HEK293T (cell line): ENCODE measurements at regions not wholly inside any gene's neighbourhood (a gene's known extent, or its start where the extent isn't known, plus 50 kb on each side); places are given as distances from the start of the nearest gene placed in this dataset.

ENCODE experiments used
- CTCF ChIA-PET: fragments of 350-600 bp; formaldehyde crosslinking; extraction: SDS; loops from one replicate; lab custom pipeline; 2021; ENCODE audit warnings: antibody characterized with exemption, inconsistent platforms; lab: Yijun Ruan, JAX
- POLR2A ChIA-PET: fragments of 350-600 bp; formaldehyde crosslinking; extraction: SDS; loops from one replicate; lab custom pipeline; 2020; ENCODE audit warnings: antibody characterized with exemption, inconsistent platforms; lab: Yijun Ruan, JAX
- DNase-seq: peaks from one replicate; pipeline ENCODE4 v3.0.0; 2012; ENCODE audit warnings: mixed read lengths; ENCODE audit errors: extremely low spot score
- ARNT ChIP-seq: fragments of 450-650 bp; IDR thresholded peaks from 2 replicates; pipeline ENCODE4 v1.6.1; 2017; ENCODE audit warnings: mild to moderate bottlenecking
- BHLHE40 ChIP-seq: fragments of 450-650 bp; IDR thresholded peaks from 2 replicates; pipeline ENCODE4 v1.6.1; 2016; ENCODE audit warnings: mild to moderate bottlenecking, moderate library complexity, borderline replicate concordance
- CTBP1 ChIP-seq: fragments of 450-650 bp; IDR thresholded peaks from 2 replicates; pipeline ENCODE4 v1.6.1; 2016; ENCODE audit warnings: borderline replicate concordance
- ELF4 ChIP-seq: fragments of 450-650 bp; IDR thresholded peaks from 2 replicates; pipeline ENCODE4 v1.6.1; 2017; ENCODE audit warnings: antibody characterized with exemption
- FOXA1 ChIP-seq: fragments of 450-650 bp; IDR thresholded peaks from 2 replicates; pipeline ENCODE4 v1.6.1; 2016; ENCODE audit warnings: mild to moderate bottlenecking
- FOXK2 ChIP-seq: fragments of 450-650 bp; IDR thresholded peaks from 2 replicates; pipeline ENCODE4 v1.6.1; 2016; ENCODE audit warnings: mild to moderate bottlenecking
- FOXM1 ChIP-seq: fragments of 450-650 bp; IDR thresholded peaks from 2 replicates; pipeline ENCODE4 v1.6.1; 2017; ENCODE audit warnings: mild to moderate bottlenecking, borderline replicate concordance
- HDGF ChIP-seq: fragments of 450-650 bp; IDR thresholded peaks from 2 replicates; pipeline ENCODE4 v1.6.1; 2017; ENCODE audit warnings: antibody characterized with exemption, borderline replicate concordance
- L3MBTL2 ChIP-seq: fragments of 450-650 bp; conservative IDR thresholded peaks from 2 replicates; pipeline ENCODE4 v1.6.1; 2016; ENCODE audit warnings: mild to moderate bottlenecking
- LEF1 ChIP-seq: fragments of 450-650 bp; IDR thresholded peaks from 2 replicates; pipeline ENCODE4 v1.6.1; 2017; ENCODE audit warnings: mild to moderate bottlenecking, borderline replicate concordance
- NFRKB ChIP-seq: fragments of 450-650 bp; IDR thresholded peaks from 2 replicates; pipeline ENCODE4 v1.6.1; 2016; ENCODE audit warnings: mild to moderate bottlenecking, moderate library complexity
- SP1 ChIP-seq: fragments of 450-650 bp; IDR thresholded peaks from 2 replicates; pipeline ENCODE4 v1.6.1; 2017
- SUZ12 ChIP-seq: fragments of 450-650 bp; IDR thresholded peaks from 2 replicates; pipeline ENCODE4 v1.6.1; 2016; ENCODE audit warnings: mild to moderate bottlenecking
- TARDBP ChIP-seq: fragments of 450-650 bp; IDR thresholded peaks from 2 replicates; pipeline ENCODE4 v1.6.1; 2016
- ZNF384 ChIP-seq: fragments of 450-650 bp; IDR thresholded peaks from 2 replicates; pipeline ENCODE4 v1.6.1; 2016
- TF ChIP-seq, protein P1 (sequence below): fragments of 450-650 bp; IDR thresholded peaks from 2 replicates; pipeline ENCODE4 v1.6.1; 2016

DNA sequence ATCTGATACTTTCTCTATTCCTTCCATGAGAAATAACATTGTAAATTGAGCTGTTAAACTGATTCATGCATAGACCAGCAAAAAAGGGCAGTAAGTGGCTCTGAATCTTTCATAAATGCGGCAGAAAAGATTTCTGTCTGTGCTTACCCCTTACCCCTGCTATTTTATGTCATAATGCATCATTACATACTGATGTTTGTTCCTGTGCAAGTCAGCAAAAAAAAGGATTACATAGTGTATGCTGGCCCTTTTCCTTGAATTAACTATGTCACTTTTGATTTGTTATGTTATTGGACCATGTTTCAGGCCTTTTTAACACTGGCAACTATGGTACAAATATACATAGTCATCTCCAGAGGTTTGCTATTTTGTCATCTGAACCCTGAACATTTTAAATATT, 2159.7 kb downstream of the PCDH7 start:
- TF ChIP-seq SUZ12 (no peak), BHLHE40 (no peak), ELF4 (no peak), L3MBTL2 (no peak), FOXA1 (no peak), HDGF (no peak), FOXK2 (no peak), ARNT (no peak), SP1 (no peak), LEF1 (no peak), NFRKB (no peak), ZNF384 (no peak)
- TF ChIP-seq, protein P1, sequence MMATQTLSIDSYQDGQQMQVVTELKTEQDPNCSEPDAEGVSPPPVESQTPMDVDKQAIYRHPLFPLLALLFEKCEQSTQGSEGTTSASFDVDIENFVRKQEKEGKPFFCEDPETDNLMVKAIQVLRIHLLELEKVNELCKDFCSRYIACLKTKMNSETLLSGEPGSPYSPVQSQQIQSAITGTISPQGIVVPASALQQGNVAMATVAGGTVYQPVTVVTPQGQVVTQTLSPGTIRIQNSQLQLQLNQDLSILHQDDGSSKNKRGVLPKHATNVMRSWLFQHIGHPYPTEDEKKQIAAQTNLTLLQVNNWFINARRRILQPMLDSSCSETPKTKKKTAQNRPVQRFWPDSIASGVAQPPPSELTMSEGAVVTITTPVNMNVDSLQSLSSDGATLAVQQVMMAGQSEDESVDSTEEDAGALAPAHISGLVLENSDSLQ, result no peak
- no peak for DNase-seq
- ChIA-PET CTCF (no interaction called here), POLR2A (no interaction called here)

DNA sequence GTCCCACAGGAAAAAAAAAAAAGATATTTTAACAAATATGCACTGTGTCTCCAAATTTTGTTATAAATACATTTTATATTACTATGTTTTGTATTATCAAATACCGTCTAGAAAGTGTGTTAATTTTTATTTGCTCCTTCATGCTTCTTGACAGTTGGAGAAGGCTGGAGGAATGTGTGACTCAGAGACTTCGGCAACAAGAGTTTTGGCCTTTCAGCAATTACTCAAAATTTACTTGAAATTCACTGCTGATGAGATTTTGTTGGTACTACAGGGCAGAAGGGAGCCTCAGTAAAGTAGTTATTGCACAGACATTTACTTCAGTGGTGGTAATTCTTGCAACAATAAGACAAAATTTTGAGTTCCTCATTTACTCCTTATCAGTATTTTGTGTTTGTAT, 2164.0 kb downstream of the PCDH7 start:
- CTCF ChIA-PET, result no interaction called here
- POLR2A ChIA-PET, result no interaction called here
- no peak for TF ChIP-seq ELF4
- TF ChIP-seq FOXA1, result no peak
- no peak for TF ChIP-seq FOXM1
- TF ChIP-seq FOXK2, result no peak
- TF ChIP-seq SUZ12, result no peak
- TF ChIP-seq TARDBP, result no peak
- TF ChIP-seq, protein P1, result no peak
- TF ChIP-seq ARNT, result no peak
- TF ChIP-seq LEF1, result no peak
- no peak for TF ChIP-seq ZNF384
- no peak for TF ChIP-seq CTBP1
- TF ChIP-seq NFRKB, result no peak
- no peak for TF ChIP-seq HDGF
- no peak for TF ChIP-seq SP1
- no peak for TF ChIP-seq L3MBTL2
- TF ChIP-seq BHLHE40, result no peak
- DNase-seq, result no peak

DNA sequence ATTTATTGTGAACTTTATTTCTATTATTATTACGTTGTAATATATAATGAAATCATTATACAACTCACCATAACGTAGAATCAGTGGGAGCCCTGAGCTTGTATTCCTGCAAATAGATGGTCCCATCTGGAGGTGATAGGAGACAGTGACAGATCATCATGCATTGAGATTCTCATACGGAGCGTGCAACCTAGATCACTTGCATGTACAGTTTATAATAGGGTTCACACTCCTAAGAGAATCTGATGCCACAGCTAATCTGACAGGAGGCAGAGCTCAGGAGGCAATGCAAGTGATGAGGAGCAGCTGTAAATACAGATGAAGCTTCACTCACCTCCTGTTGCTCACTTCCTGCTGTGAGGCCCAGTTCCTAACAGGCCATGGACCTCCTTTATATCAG, 2170.2 kb downstream of the PCDH7 start:
- TF ChIP-seq ARNT, result no peak
- TF ChIP-seq, protein P1, result no peak
- TF ChIP-seq SP1, result no peak
- no peak for TF ChIP-seq FOXM1
- TF ChIP-seq BHLHE40, result no peak
- TF ChIP-seq FOXK2, result no peak
- no peak for TF ChIP-seq SUZ12
- DNase-seq, result no peak
- CTCF ChIA-PET, result no interaction called here
- POLR2A ChIA-PET, result no interaction called here

DNA sequence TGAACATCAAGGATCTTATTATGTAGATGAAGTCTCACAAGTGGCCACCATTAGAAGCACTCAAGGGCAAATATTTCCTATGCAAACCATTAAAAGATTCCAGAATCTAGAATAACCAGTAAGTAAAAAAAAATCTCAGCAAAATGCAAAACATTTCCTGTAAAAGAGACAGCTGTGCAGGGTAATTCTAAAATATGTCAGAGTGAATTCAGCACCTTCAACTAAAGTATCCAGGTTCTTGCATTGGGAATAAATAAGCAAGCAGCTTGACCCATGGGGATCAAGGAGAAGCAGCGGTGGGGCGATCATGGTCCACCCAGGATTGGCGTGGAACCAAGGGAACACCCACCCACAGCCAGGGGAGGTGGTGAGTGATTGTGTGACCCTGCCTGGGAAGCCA, 2188.9 kb downstream of the PCDH7 start:
- TF ChIP-seq ARNT (no peak), FOXA1 (no peak)
- ChIA-PET POLR2A (no interaction called here), CTCF (no interaction called here)
- no peak for DNase-seq

DNA sequence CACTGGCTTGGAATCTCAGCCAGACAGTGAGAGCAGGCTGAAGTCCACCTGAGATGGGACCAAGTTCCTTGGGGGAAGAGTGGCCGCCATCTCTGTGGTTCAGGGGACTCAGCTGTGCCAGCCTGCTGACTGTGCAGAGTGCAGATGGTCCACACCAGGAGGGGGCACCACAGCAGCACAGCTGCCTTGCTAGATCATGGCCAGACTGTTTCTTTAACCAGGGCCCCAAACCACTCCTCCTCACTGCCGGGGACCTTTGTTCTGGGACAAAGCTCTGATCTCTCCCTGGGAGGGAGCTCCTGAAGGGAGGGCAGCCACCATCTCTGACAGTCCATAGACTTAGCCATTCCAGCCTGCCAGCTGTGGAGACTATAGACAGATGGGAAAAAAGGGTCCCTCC, 2189.6 kb downstream of the PCDH7 start:
- POLR2A ChIA-PET, result no interaction called here
- no peak for TF ChIP-seq CTBP1
- TF ChIP-seq FOXK2, result no peak
- no peak for TF ChIP-seq HDGF
- no peak for TF ChIP-seq LEF1
- no peak for TF ChIP-seq NFRKB
- TF ChIP-seq TARDBP, result no peak
- TF ChIP-seq FOXA1, result no peak
- TF ChIP-seq FOXM1, result no peak
- TF ChIP-seq BHLHE40, result no peak
- no peak for TF ChIP-seq SP1
- TF ChIP-seq ELF4, result no peak
- TF ChIP-seq, protein P1, result no peak
- no peak for TF ChIP-seq L3MBTL2
- DNase-seq, result no peak
- CTCF ChIA-PET, result no interaction called here

DNA sequence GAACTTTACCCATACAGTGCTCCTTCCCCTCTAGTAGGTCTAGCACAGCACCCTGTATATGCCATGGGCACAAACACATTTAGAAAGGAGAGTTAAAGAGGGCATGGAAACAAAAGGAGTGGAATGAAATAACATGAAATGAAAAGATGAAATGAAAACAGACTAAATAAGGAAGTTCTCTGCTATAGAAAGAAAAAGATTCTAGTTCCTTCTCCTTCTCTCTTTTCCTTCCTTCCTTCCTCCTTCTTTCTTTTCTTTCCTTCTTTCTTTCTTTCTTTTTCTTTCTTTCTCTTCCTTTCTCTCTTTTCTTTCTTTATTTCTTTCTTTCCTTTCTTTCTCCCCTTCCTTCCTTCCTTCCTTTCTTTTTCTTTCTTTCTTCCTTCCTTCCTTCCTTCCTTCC, 2197.4 kb downstream of the PCDH7 start:
- TF ChIP-seq SUZ12 (no peak), CTBP1 (no peak), FOXK2 (no peak), ELF4 (no peak), ARNT (no peak)
- DNase-seq, result no peak
- ChIA-PET CTCF (no interaction called here), POLR2A (no interaction called here)
